ENCODE measurements at regions not wholly inside any gene's neighbourhood (a gene's known extent, or its start where the extent isn't known, plus 50 kb on each side); places are given as distances from the start of the nearest gene placed in this dataset.

GRCh38 chr14:71625891-71626701 lies 306.1 kb upstream of the RGS6 start:
- no peak for TF ChIP-seq CTCF (IDR thresholded peaks at IDR 0.05; ENCODE audit: low read length)
- TF ChIP-seq EZH2 (IDR thresholded peaks at IDR 0.05; ENCODE audit: borderline replicate concordance, low read length): no peak

All from OCI-LY1 (cell line).